ENCODE measurements at regions not wholly inside any gene's neighbourhood (a gene's known extent, or its start where the extent isn't known, plus 50 kb on each side); places are given as distances from the start of the nearest gene placed in this dataset.

- Histone ChIP-seq H3K9ac (ENCODE audit: insufficient read depth in 1 of 2, low read depth in 2 of 2, low read length in 2 of 2) (no peak overlapping the region), H2AFZ (ENCODE audit: low read depth, low read length) (no peak overlapping the region), H3K4me3 (no peak overlapping the region), H3K36me3 (ENCODE audit: control insufficient read depth, insufficient read depth, low read length) (no peaks in the 10 kb centered on the region), H3K4me1 (replicated peaks in 1 of 2; ENCODE audit: control insufficient read depth in 2 of 2, insufficient read depth in 2 of 2, low read length in 2 of 2) (peaks cover 3 to 5% of the 10 kb centered on the region in 2 experiments; a peak in 2 of 5 replicates), H3K27ac (ENCODE audit: extremely low read depth, low read depth, low read length) (no peak overlapping the region), H3K27me3 (ENCODE audit: control insufficient read depth in 2 of 2, insufficient read depth in 2 of 2, low read length in 2 of 2) (peaks cover 0 to 13% of the 10 kb centered on the region in 2 experiments; a peak in 4 of 5 replicates), H4K20me1 (replicated peaks; ENCODE audit: control insufficient read depth, insufficient read depth, low read length) (no peaks in the 10 kb centered on the region), H3K4me2 (ENCODE audit: insufficient read depth, low read length) (no peak overlapping the region), H3K79me2 (ENCODE audit: control insufficient read depth, insufficient read depth, low read length) (no peaks in the 10 kb centered on the region), H3K9me3 (replicated peaks; ENCODE audit: control insufficient read depth, insufficient read depth, low read depth, low read length) (no peaks in the 10 kb centered on the region), H3K9me1 (ENCODE audit: control insufficient read depth, insufficient read depth, low read length) (no peaks in the 10 kb centered on the region)
- intact Hi-C loops (cut with micrococcal nuclease) (no loop called here), in situ Hi-C loops (cut with MboI) (no loop called here)
- FAIRE-seq (no peak), DNase-seq (ENCODE audit: extremely low read depth in 1 of 4, low spot score in 3 of 4) (no peak), ATAC-seq (no peak)
- ChIA-PET POLR2A (interaction anchor here (2.3 kb wide), 1 partner anchor 10 kb away, joined by 8 read pairs; no protein-coding TSS in a partner anchor), CTCF (ENCODE audit: low intra/inter-chr PET ratio) (interaction anchor here (0.6 kb wide), 1 partner anchor 491 kb away, joined by 3 read pairs; no protein-coding TSS in a partner anchor)
- no peak for TF ChIP-seq ELF1 (tag; IDR thresholded peaks at IDR 0.05)
- no peak for TF ChIP-seq ZNF696 (CRISPR knock-in tag; conservative IDR thresholded peaks at IDR 0.05)
- no peak for TF ChIP-seq ZNF583 (CRISPR knock-in tag; IDR thresholded peaks at IDR 0.05)
- no peak for TF ChIP-seq XRCC3 (IDR thresholded peaks at IDR 0.05)
- no peak for TF ChIP-seq CBX8 (IDR thresholded peaks at IDR 0.05; ENCODE audit: borderline replicate concordance, extremely low read depth, low read depth, low read length, poor library complexity, severe bottlenecking)
- TF ChIP-seq ZNF165 (CRISPR knock-in tag; IDR thresholded peaks at IDR 0.05; ENCODE audit: borderline replicate concordance) = no peak
- TF ChIP-seq KLF16 (IDR thresholded peaks at IDR 0.05) = no peak
- no peak for TF ChIP-seq RBM22 (IDR thresholded peaks at IDR 0.05; ENCODE audit: low read depth, low read length, poor library complexity, severe bottlenecking)
- TF ChIP-seq CXXC5 (CRISPR knock-in tag; IDR thresholded peaks at IDR 0.05) = no peak
- no TSS peak for BruUV-seq (replicated peaks)
- WGBS (ENCODE audit: insufficient coverage, low coverage, missing lambda C conversion rate) = 13% methylated on average over 2 of the region's 2 CpGs
These were observed 147.0 kb upstream of the ZNF366 start for GRCh38 chr5:72654231-72654630.
